Activated CD4-positive, CD25-positive, alpha-beta regulatory T cell treated with anti-CD3 and anti-CD28 coated beads, Interleukin-2, amount 50 U/mL, for 16 hours (primary cell): ENCODE measurements at regions not wholly inside any gene's neighbourhood (a gene's known extent, or its start where the extent isn't known, plus 50 kb on each side); places are given as distances from the start of the nearest gene placed in this dataset.

ENCODE experiments used
- DNase-seq: peaks from one replicate; pipeline ENCODE4 v3.0.0-alpha.2; 2020; ENCODE audit warnings: low read depth, low spot score

- DNase-seq: no peak
Observed at GRCh38 chr13:72379581-72379980, 347.8 kb downstream of the MZT1 start.

DNA sequence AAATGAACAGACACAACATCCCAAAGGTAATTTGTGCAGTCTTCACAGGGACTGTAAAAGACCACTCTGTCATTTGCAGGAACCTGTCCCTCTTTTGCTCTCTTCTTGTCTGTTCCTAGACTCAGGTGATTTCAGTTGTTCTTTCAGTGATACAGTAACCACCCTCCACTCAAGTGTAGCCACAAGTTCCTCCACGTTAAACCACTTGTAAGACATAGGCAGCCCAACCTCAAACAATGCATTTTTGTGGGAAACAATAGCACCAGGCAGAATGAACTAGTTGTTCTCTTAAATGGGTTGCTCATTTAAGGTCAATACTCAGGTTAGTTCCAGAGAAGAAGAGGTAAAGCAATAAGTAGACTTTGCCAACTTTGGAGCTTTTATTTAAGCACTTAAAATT lies 359.4 kb downstream of the MZT1 start:
- no peak for DNase-seq

- no peak for DNase-seq
Observed at GRCh38 chr13:72346716-72347115, 380.7 kb downstream of the MZT1 start.

DNA sequence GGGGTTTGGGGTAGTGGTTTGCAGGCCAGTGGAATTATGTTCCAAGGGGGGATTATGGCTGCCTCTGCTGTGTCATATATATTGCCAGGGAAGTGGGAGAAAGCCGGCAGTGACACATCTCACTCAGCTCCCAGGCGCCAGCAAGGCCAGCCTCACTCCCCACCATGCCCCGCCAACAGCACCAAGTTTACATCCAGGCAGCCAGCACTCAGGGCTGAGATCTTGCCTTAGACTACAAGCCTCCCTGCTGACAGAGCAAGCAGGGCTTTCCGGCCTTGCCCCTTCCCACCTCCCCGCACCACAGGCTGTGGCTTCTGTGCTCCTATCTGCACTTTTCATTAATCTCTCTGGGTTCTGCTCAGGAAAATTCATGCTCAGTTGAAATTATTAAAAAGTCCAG lies 385.1 kb downstream of the MZT1 start:
- no peak for DNase-seq

DNA sequence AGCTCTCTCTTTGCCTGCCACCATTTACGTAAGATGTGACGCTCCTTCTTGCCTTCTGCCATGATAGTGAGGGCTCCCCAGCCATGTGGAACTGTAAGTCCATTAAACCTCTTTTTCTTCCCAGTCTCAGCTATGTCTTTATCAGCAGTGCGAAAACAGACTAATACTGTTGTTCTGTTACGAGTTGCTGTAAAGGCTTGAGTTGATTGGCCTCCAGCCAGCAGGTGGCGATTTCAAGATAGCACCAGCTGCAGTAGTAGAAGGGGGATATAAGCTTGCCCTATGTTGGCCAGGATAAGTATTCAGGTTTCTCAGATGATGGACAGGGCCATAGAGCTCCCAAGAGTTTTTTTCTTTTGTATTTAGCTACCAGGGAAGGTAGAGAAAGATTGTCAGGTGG lies 385.5 kb downstream of the MZT1 start:
- DNase-seq: no peak

DNA sequence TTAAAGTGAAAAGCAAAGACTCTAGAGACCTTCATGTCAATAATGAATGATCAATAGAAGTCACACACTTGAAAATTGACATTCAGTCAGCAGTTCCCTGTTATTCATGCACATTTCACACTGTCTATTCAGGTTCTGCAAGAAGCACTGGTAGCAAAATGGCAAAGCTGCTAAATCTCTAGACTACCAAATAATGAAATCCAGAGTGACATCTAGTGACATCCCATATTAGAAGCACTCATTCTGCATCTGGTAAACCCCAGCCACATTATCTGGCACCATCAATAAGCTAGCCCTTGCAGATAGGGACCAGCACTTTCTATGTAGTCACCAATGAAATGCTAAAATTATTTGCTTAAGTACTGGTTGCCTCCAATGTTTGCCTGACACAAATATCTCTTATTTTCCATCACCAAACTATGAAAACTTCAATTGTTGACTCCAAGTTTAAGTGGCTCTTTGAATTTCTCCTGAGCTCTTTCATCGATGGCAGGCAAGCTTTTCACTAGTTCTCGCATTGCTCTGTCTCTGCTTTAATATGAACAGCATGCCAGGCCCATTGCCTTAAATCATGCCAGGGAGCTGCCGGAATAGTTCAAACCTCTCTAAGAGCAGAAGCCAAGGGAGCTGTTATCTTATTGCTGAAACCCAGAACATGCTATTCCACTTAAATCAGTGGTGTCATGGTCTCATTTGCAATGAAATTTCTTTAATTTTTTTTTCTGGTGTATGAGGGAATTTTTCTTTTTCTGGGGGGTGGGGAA lies 409.9 kb downstream of the MZT1 start:
- DNase-seq: no peak

DNA sequence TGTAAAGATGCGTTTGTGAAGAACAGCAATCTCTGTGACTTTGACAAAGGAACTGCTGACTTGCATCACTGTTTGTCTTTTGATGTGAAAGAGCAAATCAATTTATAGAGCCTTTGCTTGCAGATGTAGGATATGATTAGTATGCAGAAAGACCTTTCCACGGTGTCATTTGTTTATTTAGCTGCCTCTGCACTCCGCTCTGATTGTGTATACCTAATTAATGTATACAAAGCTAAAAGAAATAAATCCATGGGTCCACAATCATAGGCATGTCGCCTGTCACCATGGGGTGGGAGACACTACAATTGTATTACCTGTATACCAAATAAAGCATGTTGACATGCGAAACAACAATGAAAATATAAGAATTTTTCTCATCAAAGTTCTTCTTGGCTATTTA lies 410.7 kb downstream of the MZT1 start:
- no peak for DNase-seq

GRCh38 chr13:72315312-72315711 lies 412.1 kb downstream of the MZT1 start:
- no peak for DNase-seq

GRCh38 chr13:72314210-72314609 lies 413.2 kb downstream of the MZT1 start:
- DNase-seq: no peak

GRCh38 chr13:72313546-72313945 lies 413.9 kb downstream of the MZT1 start:
- no peak for DNase-seq

- no peak for DNase-seq
Observed at GRCh38 chr13:72303941-72304746, 423.3 kb downstream of the MZT1 start.

DNA sequence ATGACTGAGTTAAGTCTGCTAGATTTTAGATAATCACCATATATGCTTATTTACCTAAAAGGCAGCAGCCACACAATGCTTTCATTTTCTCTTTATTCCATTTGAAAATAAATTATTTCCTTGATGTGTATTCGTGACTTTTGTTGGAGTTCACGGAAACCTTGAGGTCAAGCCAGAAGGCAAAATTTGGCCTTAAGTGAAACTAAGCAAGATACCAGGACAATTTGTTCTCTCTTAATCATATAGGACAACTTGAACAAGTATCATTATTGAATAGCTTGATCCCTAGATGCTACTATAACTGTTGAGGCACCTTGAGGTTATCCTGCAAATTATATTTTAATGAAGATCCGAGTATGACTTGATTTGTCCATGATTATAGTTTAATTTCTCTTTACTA lies 429.2 kb upstream of the DACH1 start:
- DNase-seq: no peak

DNA sequence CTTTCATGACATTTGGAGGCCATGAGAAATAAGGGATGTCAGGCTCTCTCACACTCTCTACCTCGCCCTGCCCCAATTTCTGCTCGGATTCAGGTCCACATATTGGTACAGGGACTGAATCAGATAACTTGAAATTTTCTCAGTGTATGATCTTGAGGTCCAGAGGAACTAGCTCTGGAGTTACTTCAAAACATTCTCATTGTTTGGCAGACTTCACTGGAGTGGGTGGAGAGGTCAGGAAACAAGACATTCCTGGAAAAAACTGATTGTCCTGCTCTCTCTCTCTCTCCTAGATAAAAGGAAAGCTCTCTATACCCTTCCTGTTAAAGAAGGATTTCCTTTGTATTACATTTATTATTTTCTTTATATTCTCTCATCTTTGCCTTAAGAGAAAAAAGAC lies 428.1 kb upstream of the DACH1 start:
- no peak for DNase-seq

GRCh38 chr13:72293206-72293605 lies 426.2 kb upstream of the DACH1 start:
- DNase-seq: no peak

DNA sequence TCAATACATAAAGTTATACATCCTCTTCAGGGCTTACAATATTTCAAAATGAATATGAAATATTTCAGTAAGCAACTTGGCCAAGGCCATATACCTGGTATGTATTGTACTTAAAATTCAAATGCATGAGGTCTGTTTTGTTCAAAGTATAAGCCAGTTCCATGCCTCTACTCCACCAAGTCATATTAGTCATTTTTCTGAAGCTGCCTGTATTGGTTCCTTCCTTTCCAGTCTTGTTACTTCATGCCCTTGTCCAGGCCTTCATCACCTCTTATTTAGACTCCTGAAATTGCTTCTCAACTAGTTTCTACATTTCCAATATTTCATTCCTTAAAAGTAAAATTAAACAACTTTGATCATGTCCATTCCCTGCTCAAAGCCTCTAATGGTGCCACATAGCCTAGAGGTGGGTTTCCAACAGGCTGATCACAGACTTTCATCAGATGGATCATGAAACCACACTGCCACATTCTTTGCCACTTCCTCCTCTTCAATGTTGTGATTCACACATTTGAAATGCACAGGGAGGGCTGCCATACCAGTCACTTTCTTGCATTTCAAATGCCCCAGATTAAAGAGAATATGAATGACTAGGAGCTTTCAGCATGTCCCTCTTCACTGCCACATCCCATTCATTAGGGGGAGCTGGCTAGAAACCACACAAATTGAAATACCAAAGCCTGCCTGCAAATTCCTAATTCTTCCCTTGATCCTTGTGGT lies 424.1 kb upstream of the DACH1 start:
- DNase-seq: no peak

- no peak for DNase-seq
Observed at GRCh38 chr13:72286421-72286820, 419.4 kb upstream of the DACH1 start.

GRCh38 chr13:72284791-72285190 lies 417.8 kb upstream of the DACH1 start:
- no peak for DNase-seq

- no peak for DNase-seq
Observed at GRCh38 chr13:72261732-72262131, 394.7 kb upstream of the DACH1 start.

DNA sequence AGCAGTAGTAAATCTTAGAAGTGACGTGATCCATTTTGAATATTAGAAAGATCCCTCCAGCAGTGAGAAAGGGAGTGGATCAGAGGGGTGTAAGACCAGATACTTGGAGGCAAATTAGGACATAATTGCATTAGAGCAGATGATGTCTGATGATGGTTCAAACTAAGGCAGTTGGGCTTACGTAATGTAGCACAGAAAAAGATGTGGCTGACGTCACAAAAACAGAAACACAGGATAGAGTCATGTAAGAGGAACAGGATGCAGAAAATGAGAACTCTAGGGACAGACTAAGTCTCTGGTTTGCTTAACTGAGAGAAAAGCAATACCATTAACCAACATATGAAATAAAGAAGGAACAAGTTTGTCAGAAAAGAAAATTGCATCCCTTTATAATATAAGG lies 392.5 kb upstream of the DACH1 start:
- no peak for DNase-seq

DNA sequence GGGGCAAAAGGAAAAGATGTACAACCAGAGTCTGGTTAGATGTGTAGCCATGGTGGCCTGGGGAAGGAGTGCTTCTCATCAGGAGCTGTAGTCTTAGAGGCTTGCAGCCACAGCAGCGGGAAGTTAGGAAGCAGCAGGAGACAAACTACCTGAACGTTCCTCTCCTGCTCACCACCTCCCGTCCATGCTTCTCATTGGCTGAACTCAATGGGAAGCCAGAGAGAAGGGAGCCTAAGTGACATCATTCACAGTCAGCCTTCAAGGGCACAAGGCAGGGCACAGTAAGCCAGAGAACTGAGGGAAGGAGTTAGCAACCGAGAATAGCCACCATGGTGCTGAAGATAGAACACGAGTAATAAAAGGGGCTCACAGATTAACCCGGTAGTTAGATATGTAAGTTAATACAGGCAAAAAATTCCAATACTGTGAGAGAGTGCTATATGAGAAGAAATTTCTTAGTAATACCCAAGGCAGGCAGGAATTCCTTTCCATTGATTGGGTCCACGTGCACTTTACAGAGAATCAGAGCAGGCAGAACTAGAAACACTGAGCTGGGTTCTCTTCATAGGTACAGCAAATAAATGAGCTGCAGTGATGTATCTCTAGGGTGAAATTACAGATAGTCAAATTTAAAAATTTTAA lies 391.5 kb upstream of the DACH1 start:
- no peak for DNase-seq

DNA sequence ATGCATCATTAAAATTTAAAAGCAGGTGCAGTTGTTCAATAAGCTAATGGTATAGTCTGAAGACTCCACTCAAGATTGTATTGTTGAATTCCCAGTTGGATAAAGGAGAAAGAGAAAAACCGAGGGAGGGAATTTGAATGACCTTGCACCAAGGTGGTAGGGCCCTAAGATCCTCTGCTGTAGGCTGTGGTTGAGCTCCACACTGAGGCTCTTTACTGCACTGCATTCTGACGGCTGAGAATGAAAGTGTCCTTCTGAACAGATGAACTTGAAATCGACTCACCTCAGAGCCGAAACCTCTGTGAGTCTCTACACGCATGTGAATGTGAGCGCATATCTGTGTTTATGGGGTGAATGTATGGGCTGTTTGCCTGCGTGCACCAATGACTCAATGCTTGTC lies 388.9 kb upstream of the DACH1 start:
- DNase-seq: no peak

- DNase-seq: no peak
Observed at GRCh38 chr13:72253754-72254153, 386.8 kb upstream of the DACH1 start.
